HEK293T (cell line): ENCODE measurements at regions not wholly inside any gene's neighbourhood (a gene's known extent, or its start where the extent isn't known, plus 50 kb on each side); places are given as distances from the start of the nearest gene placed in this dataset.

Experiments
- CTCF ChIA-PET: fragments of 350-600 bp; formaldehyde crosslinking; extraction: SDS; loops from one replicate; lab custom pipeline; 2021; ENCODE audit warnings: antibody characterized with exemption, inconsistent platforms; lab: Yijun Ruan, JAX
- POLR2A ChIA-PET: fragments of 350-600 bp; formaldehyde crosslinking; extraction: SDS; loops from one replicate; lab custom pipeline; 2020; ENCODE audit warnings: antibody characterized with exemption, inconsistent platforms; lab: Yijun Ruan, JAX
- DNase-seq: peaks from one replicate; pipeline ENCODE4 v3.0.0; 2012; ENCODE audit warnings: mixed read lengths; ENCODE audit errors: extremely low spot score
- ARNT ChIP-seq: fragments of 450-650 bp; IDR thresholded peaks from 2 replicates; pipeline ENCODE4 v1.6.1; 2017; ENCODE audit warnings: mild to moderate bottlenecking
- BHLHE40 ChIP-seq: fragments of 450-650 bp; IDR thresholded peaks from 2 replicates; pipeline ENCODE4 v1.6.1; 2016; ENCODE audit warnings: mild to moderate bottlenecking, moderate library complexity, borderline replicate concordance
- CTBP1 ChIP-seq: fragments of 450-650 bp; IDR thresholded peaks from 2 replicates; pipeline ENCODE4 v1.6.1; 2016; ENCODE audit warnings: borderline replicate concordance
- ELF4 ChIP-seq: fragments of 450-650 bp; IDR thresholded peaks from 2 replicates; pipeline ENCODE4 v1.6.1; 2017; ENCODE audit warnings: antibody characterized with exemption
- FOXA1 ChIP-seq: fragments of 450-650 bp; IDR thresholded peaks from 2 replicates; pipeline ENCODE4 v1.6.1; 2016; ENCODE audit warnings: mild to moderate bottlenecking
- FOXK2 ChIP-seq: fragments of 450-650 bp; IDR thresholded peaks from 2 replicates; pipeline ENCODE4 v1.6.1; 2016; ENCODE audit warnings: mild to moderate bottlenecking
- FOXM1 ChIP-seq: fragments of 450-650 bp; IDR thresholded peaks from 2 replicates; pipeline ENCODE4 v1.6.1; 2017; ENCODE audit warnings: mild to moderate bottlenecking, borderline replicate concordance
- HDGF ChIP-seq: fragments of 450-650 bp; IDR thresholded peaks from 2 replicates; pipeline ENCODE4 v1.6.1; 2017; ENCODE audit warnings: antibody characterized with exemption, borderline replicate concordance
- L3MBTL2 ChIP-seq: fragments of 450-650 bp; conservative IDR thresholded peaks from 2 replicates; pipeline ENCODE4 v1.6.1; 2016; ENCODE audit warnings: mild to moderate bottlenecking
- LEF1 ChIP-seq: fragments of 450-650 bp; IDR thresholded peaks from 2 replicates; pipeline ENCODE4 v1.6.1; 2017; ENCODE audit warnings: mild to moderate bottlenecking, borderline replicate concordance
- NFRKB ChIP-seq: fragments of 450-650 bp; IDR thresholded peaks from 2 replicates; pipeline ENCODE4 v1.6.1; 2016; ENCODE audit warnings: mild to moderate bottlenecking, moderate library complexity
- SP1 ChIP-seq: fragments of 450-650 bp; IDR thresholded peaks from 2 replicates; pipeline ENCODE4 v1.6.1; 2017
- SUZ12 ChIP-seq: fragments of 450-650 bp; IDR thresholded peaks from 2 replicates; pipeline ENCODE4 v1.6.1; 2016; ENCODE audit warnings: mild to moderate bottlenecking
- TARDBP ChIP-seq: fragments of 450-650 bp; IDR thresholded peaks from 2 replicates; pipeline ENCODE4 v1.6.1; 2016
- ZNF384 ChIP-seq: fragments of 450-650 bp; IDR thresholded peaks from 2 replicates; pipeline ENCODE4 v1.6.1; 2016
- TF ChIP-seq, protein P1 (sequence below): fragments of 450-650 bp; IDR thresholded peaks from 2 replicates; pipeline ENCODE4 v1.6.1; 2016

DNA sequence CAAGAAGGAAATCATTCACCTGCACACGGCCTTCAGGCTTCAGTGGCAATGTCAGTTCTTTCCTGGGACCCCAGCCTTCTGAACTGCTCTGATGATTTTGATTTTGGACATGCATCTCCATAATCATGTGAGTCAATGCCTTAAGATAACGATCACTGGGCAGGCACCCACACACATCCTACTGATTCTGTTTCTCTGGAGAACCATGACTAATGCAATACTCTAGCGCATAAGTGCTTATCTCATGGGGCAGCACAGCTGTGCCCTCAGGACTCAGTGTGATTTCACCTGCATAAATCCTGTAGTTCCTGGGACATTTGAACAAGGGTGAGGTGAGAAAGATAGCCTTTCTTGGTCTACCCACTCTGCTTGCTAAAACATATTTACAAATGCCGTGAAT, 144.6 kb downstream of the AKAIN1 start:
- no peak for DNase-seq
- CTCF ChIA-PET = no interaction called here
- TF ChIP-seq TARDBP (no peak), BHLHE40 (no peak), L3MBTL2 (no peak), ZNF384 (no peak), HDGF (no peak), FOXA1 (no peak)
- TF ChIP-seq, protein P1, sequence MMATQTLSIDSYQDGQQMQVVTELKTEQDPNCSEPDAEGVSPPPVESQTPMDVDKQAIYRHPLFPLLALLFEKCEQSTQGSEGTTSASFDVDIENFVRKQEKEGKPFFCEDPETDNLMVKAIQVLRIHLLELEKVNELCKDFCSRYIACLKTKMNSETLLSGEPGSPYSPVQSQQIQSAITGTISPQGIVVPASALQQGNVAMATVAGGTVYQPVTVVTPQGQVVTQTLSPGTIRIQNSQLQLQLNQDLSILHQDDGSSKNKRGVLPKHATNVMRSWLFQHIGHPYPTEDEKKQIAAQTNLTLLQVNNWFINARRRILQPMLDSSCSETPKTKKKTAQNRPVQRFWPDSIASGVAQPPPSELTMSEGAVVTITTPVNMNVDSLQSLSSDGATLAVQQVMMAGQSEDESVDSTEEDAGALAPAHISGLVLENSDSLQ = no peak
- POLR2A ChIA-PET = no interaction called here

DNA sequence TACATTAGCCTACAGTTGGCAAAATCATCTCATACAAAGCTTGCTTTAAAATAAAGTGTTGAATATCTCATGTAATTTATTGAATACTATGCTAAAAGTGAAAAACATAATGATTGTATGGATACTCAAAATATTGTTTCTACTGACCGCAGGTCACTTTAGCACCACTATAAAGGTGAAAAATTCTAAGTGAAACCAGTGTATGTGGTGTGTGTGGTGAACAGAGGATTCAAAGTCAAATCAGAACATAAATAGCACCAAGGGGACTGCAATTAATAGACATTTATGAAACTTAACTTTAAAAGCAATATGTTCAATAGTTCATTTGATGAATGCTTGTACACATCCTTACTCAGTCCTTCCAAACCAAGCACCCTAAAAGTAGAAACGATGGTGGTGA, 145.8 kb downstream of the AKAIN1 start:
- POLR2A ChIA-PET = no interaction called here
- no peak for TF ChIP-seq BHLHE40
- TF ChIP-seq, protein P1 = no peak
- TF ChIP-seq NFRKB = no peak
- no peak for TF ChIP-seq ELF4
- TF ChIP-seq TARDBP = no peak
- no peak for TF ChIP-seq LEF1
- TF ChIP-seq SP1 = no peak
- no peak for TF ChIP-seq SUZ12
- TF ChIP-seq HDGF = no peak
- no peak for TF ChIP-seq ARNT
- no peak for TF ChIP-seq ZNF384
- no peak for TF ChIP-seq FOXM1
- no peak for TF ChIP-seq L3MBTL2
- no peak for TF ChIP-seq CTBP1
- TF ChIP-seq FOXA1 = no peak
- TF ChIP-seq FOXK2 = no peak
- CTCF ChIA-PET = interaction anchor here (0.5 kb wide), 1 partner anchor 1280 kb away, joined by 3 read pairs; no protein-coding TSS in a partner anchor

DNA sequence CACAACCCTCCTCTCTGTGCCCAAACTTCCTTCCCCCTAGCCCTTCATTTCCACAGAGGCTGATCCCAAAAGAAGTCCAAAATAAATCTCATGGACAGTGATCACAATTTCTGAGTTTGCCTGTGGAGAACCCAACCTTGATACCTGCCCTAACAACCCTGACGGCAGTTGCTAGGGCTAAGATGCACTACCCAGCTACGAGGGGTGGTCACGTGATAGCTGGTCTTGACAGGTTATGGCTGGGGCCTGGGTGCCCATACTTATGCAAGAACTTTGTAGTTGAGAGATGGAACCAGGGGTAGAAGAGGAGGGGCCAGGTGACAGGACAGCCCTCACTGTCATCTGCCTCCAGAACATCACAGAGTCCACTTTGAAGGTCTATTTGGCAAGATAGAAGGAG, 147.9 kb downstream of the AKAIN1 start:
- POLR2A ChIA-PET = no interaction called here
- TF ChIP-seq ARNT (no peak), L3MBTL2 (no peak), CTBP1 (no peak), FOXK2 (no peak), HDGF (no peak), NFRKB (no peak), SP1 (no peak), SUZ12 (no peak), ZNF384 (no peak)
- TF ChIP-seq, protein P1 = no peak
- DNase-seq = no peak
- CTCF ChIA-PET = no interaction called here

More for the DNA sequence above, 145.8 kb downstream of the AKAIN1 start:
- DNase-seq = no peak

DNA sequence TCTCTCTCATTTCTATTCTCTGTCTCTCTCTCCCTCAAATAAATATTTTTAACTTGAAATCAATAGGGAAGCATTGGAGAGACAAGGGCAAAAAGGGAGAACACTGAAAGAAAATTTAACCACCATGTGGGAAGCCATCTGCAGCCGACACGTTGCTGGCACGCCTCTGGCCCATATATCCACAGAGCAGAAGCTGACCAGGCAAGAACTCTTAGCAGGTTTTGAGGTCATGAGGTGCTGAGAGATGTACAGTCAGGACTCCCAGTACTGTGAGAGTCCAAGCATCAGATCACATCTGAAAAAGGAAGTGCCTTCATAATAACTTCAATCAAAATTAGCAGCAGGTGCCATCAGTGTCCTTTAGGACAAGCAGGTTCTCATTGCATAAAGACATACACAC, 156.6 kb downstream of the AKAIN1 start:
- ChIA-PET POLR2A (no interaction called here), CTCF (no interaction called here)
- no peak for TF ChIP-seq FOXK2
- no peak for DNase-seq

DNA sequence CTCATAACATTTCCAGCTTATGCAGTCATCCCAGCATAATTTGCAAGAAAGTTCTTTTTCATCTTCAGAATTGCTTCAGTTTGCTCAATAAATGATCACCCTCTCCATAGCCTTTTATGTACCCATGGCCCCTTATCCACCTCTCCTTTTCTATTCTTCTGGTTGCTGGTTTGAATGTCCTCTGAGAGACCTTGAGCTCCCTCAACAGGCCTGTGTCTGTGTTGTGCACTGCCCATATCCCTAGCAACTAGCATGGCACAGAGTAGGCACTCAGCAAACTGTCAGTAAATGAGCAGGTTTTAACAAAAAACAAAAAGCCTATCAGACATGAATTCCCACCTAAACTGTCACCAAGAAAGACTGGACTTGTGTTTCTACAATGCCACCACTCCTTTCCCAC, 160.5 kb downstream of the AKAIN1 start:
- ChIA-PET CTCF (no interaction called here), POLR2A (no interaction called here)
- no peak for DNase-seq
- TF ChIP-seq, protein P1 = no peak
- TF ChIP-seq TARDBP = no peak
- TF ChIP-seq SP1 = no peak
- no peak for TF ChIP-seq FOXA1
- no peak for TF ChIP-seq ZNF384
- TF ChIP-seq BHLHE40 = no peak
- TF ChIP-seq NFRKB = no peak
- no peak for TF ChIP-seq HDGF
- no peak for TF ChIP-seq CTBP1
- TF ChIP-seq LEF1 = no peak
- TF ChIP-seq FOXM1 = no peak
- TF ChIP-seq SUZ12 = no peak
- no peak for TF ChIP-seq ARNT
- TF ChIP-seq FOXK2 = no peak
- TF ChIP-seq ELF4 = no peak
- no peak for TF ChIP-seq L3MBTL2

DNA sequence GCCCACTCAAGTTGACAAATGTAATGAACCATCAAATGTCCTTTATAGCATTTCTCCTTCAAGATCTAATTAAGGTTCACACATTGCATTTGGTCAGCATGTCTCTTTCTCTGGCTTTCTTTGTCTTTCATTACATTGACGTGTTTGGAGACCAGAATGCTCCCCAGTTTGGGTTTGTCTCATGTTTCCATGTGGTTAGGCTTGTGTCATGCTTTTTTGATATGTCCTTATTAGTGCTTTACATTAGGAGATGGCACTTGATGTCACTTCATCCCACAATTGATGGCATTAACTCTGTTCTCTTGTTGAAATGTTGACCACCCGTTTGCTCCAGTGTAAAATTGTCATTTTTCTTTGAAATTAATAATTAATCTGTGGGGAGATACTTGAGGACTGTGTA, 165.8 kb downstream of the AKAIN1 start:
- no peak for DNase-seq
- CTCF ChIA-PET = no interaction called here
- POLR2A ChIA-PET = no interaction called here
- TF ChIP-seq TARDBP = no peak
- no peak for TF ChIP-seq L3MBTL2
- no peak for TF ChIP-seq ELF4
- TF ChIP-seq ARNT = no peak
- TF ChIP-seq, protein P1 = no peak
- TF ChIP-seq NFRKB = no peak
- TF ChIP-seq CTBP1 = no peak
- no peak for TF ChIP-seq LEF1
- no peak for TF ChIP-seq SUZ12
- no peak for TF ChIP-seq BHLHE40
- TF ChIP-seq SP1 = no peak
- TF ChIP-seq ZNF384 = no peak
